Keratinocyte (primary cell): ENCODE measurements at regions not wholly inside any gene's neighbourhood (a gene's known extent, or its start where the extent isn't known, plus 50 kb on each side); places are given as distances from the start of the nearest gene placed in this dataset.

Source experiments
- DNase-seq: peaks from one replicate; pipeline ENCODE4 v3.0.0-alpha.2; 2011; ENCODE audit warnings: low read depth, missing footprints, low spot score
- FAIRE-seq: peaks from 2 replicates; lab custom pipeline; 2011; peaks lifted over from hg19 to GRCh38; lab: Jason Lieb, UNC
- H2AFZ ChIP-seq: 2 replicates; pipeline ENCODE4 v1.6.0; 2012; ENCODE audit warnings: low read length, control low read depth, inconsistent platforms; ENCODE audit not compliant: control insufficient read depth
- H3K27ac ChIP-seq: 2 replicates; pipeline ENCODE4 v1.5.1; 2011; ENCODE audit warnings: low read length; ENCODE audit not compliant: control insufficient read depth, insufficient read depth
- H3K27me3 ChIP-seq: 3 replicates; pipeline ENCODE4 v1.6.0; 2011; ENCODE audit warnings: low read length; ENCODE audit not compliant: control insufficient read depth, insufficient read depth; ENCODE audit errors: extremely low read depth
- H3K36me3 ChIP-seq, 2 experiments: 2 replicates in 1 of 2; 3 replicates in 1 of 2; pipeline ENCODE4 v1.5.1; 2011; ENCODE audit warnings: low read length in 2 of 2, mild to moderate bottlenecking in 1 of 2; ENCODE audit not compliant: control insufficient read depth in 2 of 2, insufficient read depth in 2 of 2; ENCODE audit errors: extremely low read depth in 1 of 2
- H3K4me1 ChIP-seq: 3 replicates; pipeline ENCODE4 v1.5.1; 2011; ENCODE audit warnings: low read length; ENCODE audit not compliant: control insufficient read depth, insufficient read depth; ENCODE audit errors: extremely low read depth
- H3K4me2 ChIP-seq: 3 replicates; pipeline ENCODE4 v1.6.0; 2011; ENCODE audit warnings: low read depth, low read length; ENCODE audit not compliant: control insufficient read depth, insufficient read depth; ENCODE audit errors: extremely low read depth
- H3K4me3 ChIP-seq, 3 experiments: fragments of 200-600 bp in 1 of 3; sonication (generic) in 1 of 3; 2 replicates in 2 of 3; 3 replicates in 1 of 3; pipeline ENCODE4 v1.5.1; 2011 to 2016; ENCODE audit warnings: low read length in 3 of 3, mild to moderate bottlenecking in 3 of 3, control low read depth in 2 of 3, inconsistent platforms in 1 of 3, low read depth in 1 of 3, mixed read lengths in 1 of 3, mixed run types in 1 of 3, moderate library complexity in 1 of 3; ENCODE audit not compliant: control insufficient read depth in 2 of 3, insufficient read depth in 2 of 3; ENCODE audit errors: extremely low read depth in 1 of 3
- H3K79me2 ChIP-seq: 2 replicates; pipeline ENCODE4 v1.6.0; 2012; ENCODE audit warnings: low read length; ENCODE audit not compliant: control insufficient read depth, insufficient read depth
- H3K9ac ChIP-seq: 3 replicates; pipeline ENCODE4 v1.6.0; 2011; ENCODE audit warnings: low read length; ENCODE audit not compliant: control insufficient read depth, insufficient read depth; ENCODE audit errors: extremely low read depth
- H3K9me1 ChIP-seq: 3 replicates; pipeline ENCODE4 v1.6.0; 2011; ENCODE audit warnings: low read length; ENCODE audit not compliant: control insufficient read depth, insufficient read depth; ENCODE audit errors: extremely low read depth
- H3K9me3 ChIP-seq: 2 replicates; pipeline ENCODE4 v1.5.1; 2012; ENCODE audit warnings: low read depth, low read length; ENCODE audit not compliant: control insufficient read depth
- H4K20me1 ChIP-seq: 3 replicates; pipeline ENCODE4 v1.6.0; 2011; ENCODE audit warnings: low read length; ENCODE audit not compliant: control insufficient read depth, insufficient read depth; ENCODE audit errors: extremely low read depth
- CTCF ChIP-seq, 3 experiments: IDR thresholded peaks in 1 of 3; conservative IDR thresholded peaks in 1 of 3; optimal IDR thresholded peaks in 1 of 3; 2 replicates in 2 of 3; 3 replicates in 1 of 3; pipeline versions ENCODE3 to v1.5.1; 2011; ENCODE audit warnings: low read length in 3 of 3, mild to moderate bottlenecking in 3 of 3, moderate library complexity in 2 of 3, control low read depth in 1 of 3, inconsistent platforms in 1 of 3; ENCODE audit not compliant: insufficient read depth in 2 of 3; ENCODE audit errors: extremely low read depth in 1 of 3
- EZH2 ChIP-seq: IDR thresholded peaks from one replicate; pipeline ENCODE4 v1.6.1; 2012; ENCODE audit warnings: inconsistent platforms, mild to moderate bottlenecking, low read length, moderate library complexity
- dilution Hi-C: fragments of 300-500 bp; cut with MboI; formaldehyde crosslinking; loops from one replicate; pipeline ENCODE4 v1.7.0; 2020; ENCODE audit warnings: low sequenced_read_pairs; ENCODE audit not compliant: extremely low pct_ligation_motif_present

DNA sequence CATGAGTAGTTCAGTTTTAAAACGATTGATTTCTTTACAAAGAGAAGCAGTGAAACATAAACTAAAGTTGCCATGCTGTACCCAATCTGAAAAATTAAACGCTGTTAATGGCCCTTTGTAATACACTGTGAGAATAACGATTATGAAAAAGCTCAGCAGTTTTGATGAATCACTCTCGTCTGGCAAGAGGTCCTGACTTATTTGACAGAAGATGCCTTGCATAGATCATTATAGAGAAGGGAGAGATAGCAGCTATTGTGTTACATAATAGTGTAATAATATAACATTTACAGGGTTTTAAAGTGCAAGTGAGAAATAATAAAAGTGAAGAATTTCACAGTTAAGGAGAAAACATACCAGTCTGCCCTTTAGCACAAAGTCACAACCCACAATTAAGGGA, 361.5 kb upstream of the CDH10 start:
- H2AFZ ChIP-seq = no peak overlapping the region
- no peaks in the 10 kb centered on the region for H3K9me3 ChIP-seq
- no peak overlapping the region for H3K4me3 ChIP-seq
- no peak overlapping the region for H3K9ac ChIP-seq
- H4K20me1 ChIP-seq = no peaks in the 10 kb centered on the region
- TF ChIP-seq EZH2 (no peak), CTCF (optimal IDR thresholded peaks at IDR 0.05 in 1 of 3, IDR thresholded peaks at IDR 0.05 in 1 of 3, conservative IDR thresholded peaks at IDR 0.05 in 1 of 3; ENCODE audit: extremely low read depth in 1 of 3, insufficient read depth in 2 of 3, low read length in 3 of 3) (no peak)
- no peak overlapping the region for H3K27ac ChIP-seq
- no peaks in the 10 kb centered on the region for H3K36me3 ChIP-seq
- no peak overlapping the region for H3K4me2 ChIP-seq
- no peak for FAIRE-seq
- no peaks in the 10 kb centered on the region for H3K27me3 ChIP-seq
- no peak for DNase-seq
- H3K4me1 ChIP-seq = no peaks in the 10 kb centered on the region
- H3K9me1 ChIP-seq = no peaks in the 10 kb centered on the region
- no peaks in the 10 kb centered on the region for H3K79me2 ChIP-seq
- dilution Hi-C loops = no loop called here

- no peak overlapping the region for H3K4me2 ChIP-seq
- H3K9me3 ChIP-seq = no peaks in the 10 kb centered on the region
- no peak overlapping the region for H3K4me3 ChIP-seq
- FAIRE-seq = no peak
- H3K9ac ChIP-seq = no peak overlapping the region
- H3K9me1 ChIP-seq = no peaks in the 10 kb centered on the region
- H2AFZ ChIP-seq = no peak overlapping the region
- no peaks in the 10 kb centered on the region for H3K4me1 ChIP-seq
- dilution Hi-C loops = no loop called here
- no peak for DNase-seq
- no peaks in the 10 kb centered on the region for H3K27me3 ChIP-seq
- no peaks in the 10 kb centered on the region for H3K79me2 ChIP-seq
- no peaks in the 10 kb centered on the region for H4K20me1 ChIP-seq
- no peaks in the 10 kb centered on the region for H3K36me3 ChIP-seq
- TF ChIP-seq CTCF (optimal IDR thresholded peaks at IDR 0.05 in 1 of 3, IDR thresholded peaks at IDR 0.05 in 1 of 3, conservative IDR thresholded peaks at IDR 0.05 in 1 of 3; ENCODE audit: extremely low read depth in 1 of 3, insufficient read depth in 2 of 3, low read length in 3 of 3) (no peak), EZH2 (no peak)
- H3K27ac ChIP-seq = no peak overlapping the region
Measured at GRCh38 chr5:25005431-25005830, 360.7 kb upstream of the CDH10 start.
